OCI-LY3 (cell line): ENCODE measurements at regions not wholly inside any gene's neighbourhood (a gene's known extent, or its start where the extent isn't known, plus 50 kb on each side); places are given as distances from the start of the nearest gene placed in this dataset.

ENCODE experiments used
- H2AFZ ChIP-seq: fragments of 200-600, 300-600 bp; shearing (Covaris generic); 2 replicates; pipeline ENCODE4 v1.6.0; 2014; ENCODE audit warnings: antibody characterized with exemption, low read depth, low read length
- H3K27ac ChIP-seq: fragments of 200-600, 300-600 bp; sonication (generic); 2 replicates; pipeline ENCODE4 v1.5.1; 2014; ENCODE audit warnings: mild to moderate bottlenecking, low read length, moderate library complexity, mixed read lengths
- H3K27me3 ChIP-seq: fragments of 200-600, 300-600 bp; sonication (generic); 2 replicates; pipeline ENCODE4 v1.6.1; 2014; ENCODE audit warnings: low read depth, low read length, mixed read lengths
- H3K36me3 ChIP-seq: fragments of 200-600, 300-600 bp; sonication (generic); replicated peaks from 2 replicates; pipeline ENCODE3; 2014; ENCODE audit warnings: low read depth, low read length, mixed read lengths
- H3K4me1 ChIP-seq: fragments of 300-600, 200-600 bp; sonication (generic); 2 replicates; pipeline ENCODE4 v1.6.1; 2014; ENCODE audit warnings: low read length, mixed read lengths
- H3K4me2 ChIP-seq: fragments of 200-600, 300-600 bp; sonication (generic); 2 replicates; pipeline ENCODE4 v1.6.1; 2014; ENCODE audit warnings: low read length, mixed read lengths
- H3K4me3 ChIP-seq: fragments of 300-600, 200-600 bp; sonication (generic); 2 replicates; pipeline ENCODE4 v1.5.1; 2014; ENCODE audit warnings: antibody characterized with exemption, mild to moderate bottlenecking, low read length, moderate library complexity
- H3K79me2 ChIP-seq: fragments of 300-600, 200-600 bp; shearing (Covaris generic); 2 replicates; pipeline ENCODE4 v1.6.1; 2014; ENCODE audit warnings: mild to moderate bottlenecking, low read length, mixed read lengths
- H3K9ac ChIP-seq: fragments of 300-600, 200-600 bp; shearing (Covaris generic); 2 replicates; pipeline ENCODE4 v1.6.0; 2014; ENCODE audit warnings: mild to moderate bottlenecking, low read length, moderate library complexity
- H3K9me3 ChIP-seq: fragments of 200-600, 300-600 bp; shearing (Covaris generic); 2 replicates; pipeline ENCODE4 v1.6.1; 2014; ENCODE audit warnings: low read length, mixed read lengths; ENCODE audit not compliant: insufficient read depth
- H4K20me1 ChIP-seq: fragments of 200-600, 300-600 bp; sonication (generic); 2 replicates; pipeline ENCODE4 v1.6.1; 2016; ENCODE audit warnings: low read length, mixed read lengths; ENCODE audit not compliant: insufficient read depth
- CTCF ChIP-seq: fragments of 200-600, 300-600 bp; sonication (generic); IDR thresholded peaks from 2 replicates; pipeline ENCODE4 v1.5.1; 2014; ENCODE audit warnings: antibody characterized with exemption, low read length, low read depth
- EZH2phosphoT487 ChIP-seq: fragments of 200-600 bp; shearing (Covaris generic); IDR thresholded peaks from 2 replicates; pipeline ENCODE4 v1.6.1; 2018; ENCODE audit warnings: antibody characterized with exemption, mixed run types, low read depth

GRCh38 chr3:102665183-102665582 is 230.4 kb downstream of the ZPLD1 start:
- no peak overlapping the region for H3K9ac ChIP-seq

GRCh38 chr3:102668247-102668646 is 233.4 kb downstream of the ZPLD1 start:
- H3K27ac ChIP-seq = no peak overlapping the region
- H3K27me3 ChIP-seq = no peaks in the 10 kb centered on the region
- H3K4me1 ChIP-seq = no peaks in the 10 kb centered on the region
- no peaks in the 10 kb centered on the region for H4K20me1 ChIP-seq
- no peak overlapping the region for H3K4me2 ChIP-seq
- no peak overlapping the region for H3K4me3 ChIP-seq
- no peaks in the 10 kb centered on the region for H3K36me3 ChIP-seq
- no peaks in the 10 kb centered on the region for H3K79me2 ChIP-seq
- TF ChIP-seq EZH2phosphoT487 (no peak), CTCF (no peak)
- H3K9ac ChIP-seq = no peak overlapping the region
- no peaks in the 10 kb centered on the region for H3K9me3 ChIP-seq
- H2AFZ ChIP-seq = no peak overlapping the region

More at GRCh38 chr3:102665183-102665582, 230.4 kb downstream of the ZPLD1 start:
- no peak overlapping the region for H3K4me3 ChIP-seq
- no peaks in the 10 kb centered on the region for H4K20me1 ChIP-seq
- TF ChIP-seq EZH2phosphoT487 (no peak), CTCF (no peak)
- H3K79me2 ChIP-seq = no peaks in the 10 kb centered on the region
- no peak overlapping the region for H3K27ac ChIP-seq
- H3K36me3 ChIP-seq = no peaks in the 10 kb centered on the region
- no peak overlapping the region for H3K4me2 ChIP-seq
- H3K4me1 ChIP-seq = no peaks in the 10 kb centered on the region
- no peaks in the 10 kb centered on the region for H3K9me3 ChIP-seq
- no peaks in the 10 kb centered on the region for H3K27me3 ChIP-seq
- H2AFZ ChIP-seq = no peak overlapping the region

- TF ChIP-seq EZH2phosphoT487 = no peak
- no peak for TF ChIP-seq CTCF
- no peaks in the 10 kb centered on the region for H3K36me3 ChIP-seq
- no peaks in the 10 kb centered on the region for H3K9me3 ChIP-seq
- H3K4me2 ChIP-seq = no peak overlapping the region
- H3K27me3 ChIP-seq = no peaks in the 10 kb centered on the region
- no peaks in the 10 kb centered on the region for H4K20me1 ChIP-seq
- H3K4me3 ChIP-seq = no peak overlapping the region
- H2AFZ ChIP-seq = no peak overlapping the region
- no peak overlapping the region for H3K27ac ChIP-seq
- no peak overlapping the region for H3K9ac ChIP-seq
- H3K4me1 ChIP-seq = peaks cover 4% of the 10 kb centered on the region; the same call in 1 of the 2 replicates
- H3K79me2 ChIP-seq = no peaks in the 10 kb centered on the region
These were observed 236.2 kb downstream of the ZPLD1 start for GRCh38 chr3:102670986-102671385.

- H3K4me1 ChIP-seq = peaks cover 4% of the 10 kb centered on the region; the same call in 1 of the 2 replicates
- H3K27me3 ChIP-seq = no peaks in the 10 kb centered on the region
- no peak overlapping the region for H3K9ac ChIP-seq
- no peaks in the 10 kb centered on the region for H3K36me3 ChIP-seq
- H3K9me3 ChIP-seq = no peaks in the 10 kb centered on the region
- H3K4me3 ChIP-seq = no peak overlapping the region
- no peak overlapping the region for H3K4me2 ChIP-seq
- H3K79me2 ChIP-seq = no peaks in the 10 kb centered on the region
- TF ChIP-seq EZH2phosphoT487 = no peak
- TF ChIP-seq CTCF = no peak
- no peak overlapping the region for H2AFZ ChIP-seq
- H4K20me1 ChIP-seq = no peaks in the 10 kb centered on the region
- no peak overlapping the region for H3K27ac ChIP-seq
These were observed 237.5 kb downstream of the ZPLD1 start for GRCh38 chr3:102672305-102672704.
